HG03108 (cell line): ENCODE measurements at regions not wholly inside any gene's neighbourhood (a gene's known extent, or its start where the extent isn't known, plus 50 kb on each side); places are given as distances from the start of the nearest gene placed in this dataset.
"Not testable (repeated sequence)": the region's sequence is repeated elsewhere in the genome, so short reads cannot be mapped to it uniquely, and the experiment has no call there.

Experiments used
- ATAC-seq: cut with Tn5 transposase; IDR thresholded peaks from one replicate; pipeline ENCODE4 v1.9.1; 2021; ENCODE audit warnings: moderate library complexity; ENCODE audit not compliant: unreplicated experiment

- ATAC-seq: no peak
These were observed 178.0 kb downstream of the ZC3H11B start for GRCh38 chr1:219434923-219435297.

- ATAC-seq: no peak
These were observed 178.5 kb downstream of the ZC3H11B start for GRCh38 chr1:219434285-219434922.

DNA sequence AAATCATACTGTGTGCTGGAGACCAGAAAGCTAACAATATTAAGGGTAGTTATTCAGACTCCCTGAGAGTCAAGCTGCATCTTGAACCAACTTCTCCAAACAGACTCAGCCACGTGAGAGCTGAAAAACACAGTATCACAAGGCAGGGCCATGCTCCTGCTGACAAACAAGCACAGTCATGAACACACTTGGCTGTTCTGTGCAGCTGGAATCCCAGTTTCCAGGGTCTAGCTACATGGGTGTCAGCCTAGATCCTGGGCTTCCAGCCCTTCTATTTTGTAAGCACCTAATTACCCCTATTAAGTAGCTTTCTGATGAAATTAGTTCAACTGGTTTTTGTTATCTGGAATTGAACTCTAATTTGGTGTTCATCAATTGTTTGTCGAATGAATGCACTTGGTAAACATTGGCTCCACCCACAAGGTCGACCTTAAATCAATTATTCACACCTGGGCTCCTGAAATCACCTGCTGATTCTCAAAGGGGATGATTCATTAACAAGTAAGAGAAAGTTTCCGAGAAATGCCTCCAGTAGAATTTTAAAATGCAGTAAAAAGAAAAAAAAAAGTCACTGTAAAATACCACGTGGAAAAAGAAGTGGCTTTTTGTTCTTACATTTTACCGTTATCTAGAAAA lies 179.3 kb downstream of the ZC3H11B start:
- no peak for ATAC-seq

GRCh38 chr1:219433001-219433400 lies 179.9 kb downstream of the ZC3H11B start:
- no peak for ATAC-seq

DNA sequence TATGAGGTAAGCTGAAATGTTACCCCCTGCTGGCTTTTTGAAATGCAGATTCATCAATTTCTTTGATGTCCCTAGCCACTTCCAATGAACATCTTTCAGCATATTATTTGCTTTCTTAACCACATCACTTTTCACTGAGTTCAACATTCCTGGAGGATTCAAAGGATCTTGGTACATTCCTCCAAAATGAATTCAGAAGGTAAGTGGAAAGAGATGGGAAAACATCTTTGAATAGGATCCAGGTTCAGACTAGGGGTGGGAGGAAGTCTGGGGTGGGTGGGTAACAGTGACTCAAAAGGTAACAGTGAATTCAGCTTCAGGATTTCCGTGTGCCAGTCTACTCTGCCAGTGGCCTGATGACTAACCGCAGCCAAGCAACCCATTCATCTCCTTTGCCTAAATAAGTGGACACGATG lies 180.7 kb downstream of the ZC3H11B start:
- no peak for ATAC-seq

DNA sequence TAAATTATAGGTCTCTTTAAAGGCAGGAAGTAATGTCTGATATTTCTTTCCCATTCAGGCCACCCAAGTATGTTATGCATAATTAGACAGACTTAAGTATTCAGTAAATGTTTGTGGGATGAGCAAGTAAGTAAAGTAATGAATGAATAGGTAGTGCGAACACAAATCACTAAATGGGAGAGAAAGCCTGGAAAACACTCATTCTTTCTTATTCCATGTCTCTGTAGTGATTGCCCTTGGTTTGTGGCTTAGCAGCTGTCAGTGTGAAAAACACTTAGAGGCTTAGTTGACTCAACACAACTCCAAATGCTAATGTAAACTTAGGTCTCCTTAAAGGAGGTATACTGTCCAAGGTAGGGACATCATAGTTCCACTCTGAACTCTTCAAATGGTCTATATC lies 182.5 kb downstream of the ZC3H11B start:
- no peak for ATAC-seq

- ATAC-seq: no peak
These were observed 184.3 kb downstream of the ZC3H11B start for GRCh38 chr1:219428651-219429050.

DNA sequence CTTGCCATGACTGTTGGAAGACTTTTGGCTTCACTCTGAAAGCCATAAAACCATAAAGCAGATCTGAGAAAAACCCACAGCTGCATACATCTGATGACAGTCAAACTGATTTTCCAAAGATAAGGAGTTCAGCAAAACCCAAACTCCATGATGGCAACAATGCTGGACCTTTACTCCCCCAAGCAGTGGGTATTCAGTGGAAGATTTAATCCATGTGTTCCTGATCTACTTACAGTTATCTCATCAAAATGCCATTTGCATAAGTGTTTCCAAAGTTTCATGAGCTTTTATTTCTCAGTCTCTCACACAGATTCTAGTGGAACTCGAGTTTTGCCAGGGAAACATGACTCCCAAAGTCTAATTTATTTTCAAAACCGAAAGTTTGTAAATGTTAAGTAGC lies 184.9 kb downstream of the ZC3H11B start:
- ATAC-seq: no peak

- no peak for ATAC-seq
These were observed 185.5 kb downstream of the ZC3H11B start for GRCh38 chr1:219427403-219427802.

DNA sequence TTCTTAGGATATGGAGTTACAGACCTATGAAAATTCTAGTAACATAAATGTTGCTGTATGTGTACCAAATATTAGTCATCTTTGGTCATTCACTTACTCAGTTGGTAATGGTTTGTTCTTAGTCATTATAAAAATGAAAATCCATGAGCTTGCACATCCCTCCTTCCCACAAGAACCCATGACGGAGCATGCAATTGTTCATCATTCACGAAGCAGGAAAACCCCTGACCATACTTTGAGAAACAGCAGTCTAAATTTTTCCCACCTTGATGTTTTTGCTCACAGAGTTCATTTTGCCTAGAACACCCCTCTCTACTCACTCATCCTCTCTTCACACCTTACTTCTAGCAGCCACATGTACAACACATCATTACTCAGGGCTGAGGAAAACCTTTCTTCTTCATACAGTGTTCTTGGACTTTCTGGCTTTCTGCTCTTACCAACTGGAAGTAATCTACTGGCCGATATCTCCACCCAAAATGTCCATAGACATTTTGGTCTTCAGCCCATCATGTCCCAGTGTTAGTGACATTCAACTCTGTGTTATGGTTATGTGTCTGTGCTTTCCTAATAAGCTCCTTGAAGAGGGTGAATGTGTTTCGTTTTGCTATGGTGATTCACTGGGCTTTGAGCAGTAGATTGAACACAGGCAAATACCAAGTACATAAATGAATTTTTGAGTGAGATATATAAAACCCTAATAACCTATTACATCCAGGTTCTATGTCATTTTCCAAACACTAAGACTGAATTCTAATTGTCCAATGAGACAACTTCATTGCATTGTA lies 189.9 kb downstream of the ZC3H11B start:
- ATAC-seq: no peak

- ATAC-seq: no peak
These were observed 192.0 kb downstream of the ZC3H11B start for GRCh38 chr1:219420913-219421312.

GRCh38 chr1:219419860-219420259 lies 193.0 kb downstream of the ZC3H11B start:
- no peak for ATAC-seq

- ATAC-seq: no peak
These were observed 193.8 kb downstream of the ZC3H11B start for GRCh38 chr1:219419065-219419464.

DNA sequence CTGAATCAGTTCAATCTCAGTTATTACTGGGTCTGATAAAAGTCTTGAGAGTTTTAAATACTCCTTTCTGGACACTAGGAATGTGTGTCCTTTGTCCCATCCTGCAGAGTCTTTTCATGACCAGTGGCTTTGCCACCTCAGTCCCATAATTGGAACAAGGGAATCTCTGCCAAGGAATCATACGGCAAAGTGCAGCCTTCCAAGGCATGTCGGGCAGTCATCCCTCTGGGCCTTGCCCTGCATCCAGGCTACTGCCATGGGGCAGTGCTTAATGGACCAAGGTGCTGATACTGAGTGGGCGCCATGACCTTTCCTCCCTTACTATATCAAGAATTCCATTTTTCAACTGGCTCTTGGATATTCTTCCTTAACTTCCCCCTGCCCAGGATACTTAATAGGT lies 195.3 kb downstream of the ZC3H11B start:
- no peak for ATAC-seq

GRCh38 chr1:219416598-219417238 lies 196.2 kb downstream of the ZC3H11B start:
- ATAC-seq: peak; percentile 72

DNA sequence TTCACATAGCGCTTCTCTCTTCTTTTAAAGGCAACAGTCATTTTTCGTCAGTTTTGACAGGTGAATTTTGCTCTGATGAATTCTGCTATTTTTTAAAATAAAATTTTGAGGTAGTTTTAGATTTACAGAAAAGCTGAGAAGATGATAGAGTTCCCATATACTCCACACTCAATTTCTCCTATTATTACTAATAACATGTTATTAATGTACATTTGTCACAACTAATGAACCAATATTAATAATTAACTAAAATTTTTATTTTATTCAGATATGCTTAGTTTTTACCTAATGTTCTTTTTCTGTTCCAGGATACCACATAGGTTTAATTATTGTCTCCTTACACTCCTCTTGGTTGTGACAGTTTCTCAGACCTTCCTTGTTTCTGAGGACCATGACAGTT lies 197.0 kb downstream of the ZC3H11B start:
- no peak for ATAC-seq

- no peak for ATAC-seq
These were observed 197.5 kb downstream of the ZC3H11B start for GRCh38 chr1:219415433-219415832.

- ATAC-seq: no peak
These were observed 198.7 kb downstream of the ZC3H11B start for GRCh38 chr1:219414250-219414649.

DNA sequence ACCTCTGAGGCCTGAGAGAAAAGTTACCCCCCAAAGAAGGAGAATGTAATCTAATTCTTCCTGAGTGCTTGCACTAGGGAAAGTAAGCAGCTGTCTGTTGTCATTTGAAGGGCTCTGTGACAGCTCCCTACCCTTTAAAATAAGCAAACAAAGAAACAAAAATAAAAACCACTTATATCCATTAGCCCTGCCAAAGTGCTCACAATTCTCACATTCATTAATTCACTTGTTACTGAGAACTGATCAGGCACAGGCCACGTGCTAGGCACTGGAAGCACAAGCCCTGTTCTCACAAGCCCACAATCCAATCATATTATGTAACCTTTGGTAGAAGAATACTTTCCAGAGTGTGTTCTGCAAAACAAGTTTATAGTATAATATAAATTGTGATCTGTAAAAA lies 199.4 kb downstream of the ZC3H11B start:
- no peak for ATAC-seq

DNA sequence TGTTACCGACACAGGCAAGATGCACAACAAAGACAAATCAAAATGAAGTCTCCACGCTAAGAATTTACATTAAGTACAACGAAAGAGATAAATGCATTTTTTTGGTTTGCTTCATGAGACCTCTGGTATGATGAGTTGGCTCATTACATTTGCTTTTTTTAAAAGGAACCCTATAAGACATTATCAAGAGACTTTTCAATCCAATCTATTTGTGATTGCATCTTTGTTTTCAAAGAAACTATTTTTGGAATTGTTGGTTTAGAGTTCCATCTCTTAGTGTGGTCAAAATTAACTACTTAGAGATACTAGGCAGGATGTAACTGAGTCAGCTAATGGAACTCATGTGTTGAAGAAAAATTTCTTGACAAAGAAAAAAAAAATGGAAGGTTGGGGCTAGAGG lies 200.1 kb downstream of the ZC3H11B start:
- ATAC-seq: no peak

- ATAC-seq: not testable (repeated sequence)
These were observed 202.2 kb downstream of the ZC3H11B start for GRCh38 chr1:219410721-219411120.
